NCI-H1417 (cell line): ENCODE measurements at regions not wholly inside any gene's neighbourhood (a gene's known extent, or its start where the extent isn't known, plus 50 kb on each side); places are given as distances from the start of the nearest gene placed in this dataset.

Experiments used
- DNase-seq, 3 experiments: peaks; one replicate each; lab custom pipeline; 2025; lab: John Stamatoyannopoulos, UW

DNA sequence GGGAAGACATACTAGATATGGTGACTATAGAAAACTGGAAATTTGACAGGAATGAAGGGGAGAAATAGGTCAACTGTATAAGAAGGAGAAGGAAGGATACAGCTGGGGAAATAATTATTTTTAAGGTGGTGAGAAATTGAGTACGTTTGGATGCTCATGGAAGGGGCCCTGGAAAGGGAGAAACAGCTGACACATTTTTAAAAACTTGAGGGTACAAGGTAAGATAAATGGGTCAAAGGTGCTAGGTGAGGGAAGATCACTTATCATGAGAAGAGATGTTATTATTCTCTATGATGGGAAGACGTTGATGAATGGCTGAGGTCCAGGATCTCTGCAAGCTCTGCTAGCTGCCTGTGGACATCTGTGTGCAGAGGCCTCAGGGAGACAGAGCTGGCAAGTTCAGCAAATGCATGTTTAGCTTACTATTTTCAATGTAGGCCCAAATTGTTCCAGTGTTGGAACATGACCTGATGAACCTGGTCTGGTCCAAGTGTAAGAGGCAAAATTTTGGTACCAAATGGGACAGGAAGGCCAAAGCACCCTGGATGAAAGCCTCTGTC lies 181.7 kb downstream of the MTRR start:
- no peak for DNase-seq

DNA sequence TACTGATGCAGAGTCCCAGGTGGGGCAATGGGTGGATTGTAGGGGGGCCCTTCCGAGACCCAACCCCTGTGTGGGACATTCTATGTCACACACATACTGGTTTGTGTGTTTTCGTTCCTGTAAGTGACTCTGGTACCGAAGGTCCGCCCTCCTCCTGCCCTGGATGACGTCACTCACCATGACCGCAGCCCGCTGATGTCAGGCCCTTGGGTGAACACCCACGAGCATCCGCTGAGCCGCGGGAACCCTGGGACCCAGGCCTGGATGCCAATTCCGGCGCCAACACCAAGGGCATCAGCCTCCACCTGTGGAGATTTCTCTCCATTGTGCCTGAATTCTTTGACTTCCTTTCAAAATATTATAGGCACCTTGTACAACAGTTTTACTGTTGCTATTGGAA lies 184.3 kb downstream of the MTRR start:
- DNase-seq, result no peak

DNA sequence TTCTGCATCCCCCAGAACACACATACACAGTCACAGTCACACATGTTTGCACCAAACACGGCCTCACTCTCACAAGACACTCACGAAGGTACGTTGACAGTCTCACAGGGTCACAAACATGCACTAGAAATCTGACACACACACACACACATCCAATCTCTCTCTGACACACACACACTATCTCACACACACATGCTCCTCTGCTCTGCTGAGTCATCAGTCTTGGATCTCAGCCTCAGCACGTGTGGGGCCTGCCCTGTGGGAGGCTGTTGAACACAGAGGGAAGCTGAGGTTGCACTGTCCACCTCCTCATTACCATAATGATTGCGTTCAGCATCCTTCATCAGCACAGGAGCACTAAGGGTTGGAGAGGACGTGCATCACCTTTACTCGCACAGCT lies 188.8 kb downstream of the MTRR start:
- DNase-seq, result peak; percentile 20 to 75 (median 57)

DNA sequence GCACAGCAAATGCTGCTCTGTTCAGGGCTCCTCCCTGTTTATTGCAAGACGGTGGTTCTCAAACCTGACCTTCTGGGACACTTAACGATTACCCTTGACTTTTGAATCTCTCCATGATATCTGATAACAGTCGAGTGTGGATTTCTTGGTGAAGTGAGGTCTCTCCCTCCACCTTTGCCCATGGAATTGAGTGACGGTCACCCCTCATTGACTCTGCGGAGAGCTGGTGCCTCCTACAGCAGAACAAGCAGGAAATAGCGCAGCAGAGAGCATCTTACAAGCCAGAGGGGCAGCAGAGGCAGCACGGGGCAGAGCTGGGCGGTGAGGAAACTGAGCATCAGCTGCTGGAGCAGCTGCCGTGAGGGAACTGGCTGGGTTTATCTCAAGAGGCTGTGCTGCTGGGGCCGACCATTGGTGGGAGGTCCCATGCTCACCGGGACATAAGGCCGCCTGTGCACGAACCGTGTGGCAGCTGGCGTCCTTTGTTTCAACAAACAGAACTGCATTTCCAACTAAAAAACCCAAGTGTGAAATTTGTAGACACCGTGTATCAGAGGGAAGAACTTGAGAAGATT lies 189.8 kb downstream of the MTRR start:
- DNase-seq, result peak in 2 of 3 experiments; percentile 70 to 90

DNA sequence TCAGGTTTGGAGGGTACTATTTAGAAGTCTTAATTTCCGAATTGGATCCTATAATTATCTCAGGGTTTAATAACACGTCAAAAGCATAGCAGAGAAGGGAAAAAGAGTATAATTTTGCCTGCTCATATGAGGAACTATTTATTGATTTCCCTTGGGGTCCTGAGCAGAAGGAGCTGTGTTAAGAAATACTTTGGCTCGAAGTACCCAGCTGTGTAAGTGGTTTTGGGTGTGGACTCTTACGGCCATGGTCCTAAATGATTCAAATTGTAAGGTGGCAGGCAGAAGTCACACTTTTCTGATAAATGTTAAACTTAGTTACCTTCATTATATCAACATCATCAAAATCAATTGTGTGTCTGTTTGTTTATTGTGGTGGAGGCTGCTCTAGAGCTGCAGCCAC lies 190.4 kb downstream of the MTRR start:
- no peak for DNase-seq

DNA sequence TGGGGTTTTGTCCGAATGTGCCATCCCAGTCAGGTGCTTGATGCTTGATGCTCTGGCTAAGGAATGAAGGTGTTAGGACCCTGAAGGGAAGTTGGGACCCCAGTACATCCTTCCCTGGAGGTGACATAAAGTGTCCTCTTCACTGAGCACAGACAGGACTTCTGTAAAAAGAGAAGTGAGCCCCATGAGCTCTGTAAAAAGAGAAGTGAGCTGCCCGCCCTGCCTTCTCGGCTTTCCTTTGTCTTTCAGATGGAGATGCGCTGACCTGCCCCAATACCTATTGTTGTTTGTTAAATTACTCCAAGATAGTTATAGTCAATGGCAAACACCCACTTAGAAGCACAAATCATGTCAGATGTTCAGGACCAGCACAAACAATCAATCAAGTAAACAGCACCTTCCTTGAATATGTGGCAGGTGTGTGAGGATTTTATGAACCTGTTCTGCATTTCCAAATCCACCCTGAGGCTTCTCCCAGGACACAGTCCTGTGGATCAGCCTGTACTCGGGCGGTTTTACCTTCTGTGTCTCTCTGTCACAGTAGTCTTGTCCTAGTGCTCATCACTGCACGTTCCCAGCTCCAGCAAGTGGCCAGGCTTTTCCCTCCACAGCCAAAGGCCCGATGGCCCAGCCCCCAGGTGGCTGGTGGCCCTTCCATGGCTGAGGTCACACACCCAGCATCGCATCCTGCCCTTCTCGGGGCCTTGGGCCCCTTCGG lies 191.4 kb downstream of the MTRR start:
- peak in 1 of 3 experiments; percentile 47 for DNase-seq

DNA sequence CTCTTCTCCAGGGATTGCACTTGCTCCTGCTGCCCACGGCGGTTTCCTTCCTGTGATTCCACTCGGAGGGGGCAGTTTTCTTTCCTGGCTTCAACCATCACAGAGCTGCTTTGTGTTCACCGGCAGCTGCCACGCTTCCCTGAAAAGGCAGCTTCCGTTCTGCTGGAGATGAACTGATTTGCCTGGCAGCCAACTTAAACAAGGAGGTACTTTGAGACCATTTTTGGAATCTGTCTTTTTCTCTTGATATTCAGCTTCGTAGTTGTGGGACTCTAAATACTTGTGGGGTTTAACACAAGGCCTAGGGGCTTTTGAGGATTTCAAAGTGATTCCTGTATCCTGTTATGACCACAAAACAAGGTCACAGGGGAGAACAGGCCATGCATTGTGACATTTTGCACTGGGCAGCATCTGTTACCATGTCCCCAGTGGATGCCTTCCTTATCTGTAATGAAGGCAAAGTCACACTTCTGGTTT lies 192.0 kb downstream of the MTRR start:
- peak in 1 of 3 experiments; percentile 46 for DNase-seq

DNA sequence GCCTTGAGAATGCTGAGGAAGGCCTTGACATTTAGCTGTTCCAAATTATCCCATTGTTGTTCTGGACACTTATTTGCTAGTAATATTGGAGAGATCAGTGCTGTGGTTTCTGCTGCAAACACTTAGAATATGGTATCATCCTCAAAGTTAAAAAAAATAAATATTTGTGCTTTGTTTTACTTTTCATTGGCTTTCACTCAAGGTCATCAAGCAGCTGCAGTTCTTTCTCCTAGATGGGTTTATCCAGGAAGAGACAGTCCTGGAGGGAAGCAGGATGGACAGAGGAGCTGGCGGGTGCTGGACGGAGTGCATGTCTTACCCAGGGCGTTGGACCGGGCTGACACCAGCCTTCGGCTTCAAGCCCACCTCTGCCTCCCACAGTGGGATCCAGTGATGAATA lies 193.6 kb downstream of the MTRR start:
- no peak for DNase-seq

DNA sequence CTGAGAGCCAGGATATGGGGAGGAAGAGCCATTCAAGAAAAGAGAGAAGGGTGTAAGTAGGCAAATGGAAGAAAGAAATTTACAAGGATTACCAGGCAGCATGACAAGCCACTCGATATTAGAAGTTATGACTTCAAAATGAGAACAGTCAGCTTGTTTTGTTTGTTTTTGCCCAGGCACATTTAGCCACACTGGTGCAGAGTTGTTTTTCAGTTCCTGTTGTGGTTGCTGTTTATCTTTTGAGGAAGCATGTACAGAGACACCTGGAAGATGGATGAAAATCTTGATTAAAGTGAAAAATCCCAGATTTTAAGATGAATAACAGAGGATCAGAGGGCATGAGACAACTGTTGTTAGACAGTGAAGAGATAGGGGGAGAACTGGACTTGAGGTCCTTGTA lies 199.1 kb downstream of the MTRR start:
- no peak for DNase-seq

DNA sequence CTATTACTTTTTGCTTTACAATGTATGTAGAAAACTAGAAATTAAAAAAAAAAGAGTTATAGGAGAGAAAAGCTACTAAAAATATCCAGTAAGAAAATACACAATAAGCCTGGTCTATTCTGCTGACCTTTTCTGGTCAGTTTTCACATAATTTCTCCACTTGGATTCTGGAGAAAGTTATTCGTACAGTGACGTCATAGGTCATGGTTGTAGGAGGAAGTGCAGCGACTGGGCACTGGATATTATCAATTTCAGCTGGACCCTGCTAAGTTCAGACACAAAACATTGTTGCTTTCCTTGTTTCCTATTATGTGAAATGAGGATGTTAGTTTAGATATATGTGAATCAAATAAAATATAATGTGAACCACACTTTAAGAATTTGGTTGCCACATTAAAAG lies 201.2 kb downstream of the MTRR start:
- DNase-seq, result no peak

DNA sequence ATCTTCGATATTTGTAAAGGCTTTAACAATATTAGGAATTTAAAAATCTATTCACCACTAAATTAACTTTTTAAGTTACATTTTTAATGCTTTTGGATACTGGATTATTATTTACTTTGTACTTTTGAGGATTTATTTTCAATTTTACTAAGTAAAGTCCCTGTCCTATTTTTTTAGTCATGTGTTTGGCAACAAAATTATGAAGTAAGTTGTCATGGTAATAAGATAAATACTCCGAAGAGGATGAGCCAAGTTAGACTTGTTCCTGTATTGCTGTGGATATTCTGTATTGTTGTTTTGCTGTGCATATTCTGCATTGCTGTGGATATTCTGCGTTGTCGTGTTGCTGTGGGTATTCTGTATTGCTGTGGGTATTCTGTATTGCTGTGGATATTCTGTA lies 210.1 kb downstream of the MTRR start:
- DNase-seq, result no peak

DNA sequence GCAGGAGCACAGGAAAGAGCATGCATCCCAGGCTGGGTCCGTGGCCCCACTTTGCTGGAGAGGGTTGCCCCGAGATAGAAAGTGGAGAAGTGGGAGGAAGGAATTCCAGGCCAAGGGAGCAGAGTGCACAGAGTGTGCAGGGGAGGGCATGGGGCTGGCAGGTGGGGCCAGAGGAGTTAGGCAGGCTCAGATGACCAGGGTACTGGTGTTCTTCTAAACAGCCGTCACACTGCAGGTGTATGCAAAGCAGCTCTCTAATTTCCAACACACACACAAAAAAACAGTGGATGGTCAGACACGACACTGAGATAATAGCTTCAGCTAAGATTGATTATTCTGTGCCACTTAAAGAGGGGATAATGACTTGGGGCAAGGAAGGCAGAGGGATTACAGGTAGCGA lies 212.2 kb downstream of the MTRR start:
- DNase-seq, result peak; percentile 81 to 97 (median 94)

DNA sequence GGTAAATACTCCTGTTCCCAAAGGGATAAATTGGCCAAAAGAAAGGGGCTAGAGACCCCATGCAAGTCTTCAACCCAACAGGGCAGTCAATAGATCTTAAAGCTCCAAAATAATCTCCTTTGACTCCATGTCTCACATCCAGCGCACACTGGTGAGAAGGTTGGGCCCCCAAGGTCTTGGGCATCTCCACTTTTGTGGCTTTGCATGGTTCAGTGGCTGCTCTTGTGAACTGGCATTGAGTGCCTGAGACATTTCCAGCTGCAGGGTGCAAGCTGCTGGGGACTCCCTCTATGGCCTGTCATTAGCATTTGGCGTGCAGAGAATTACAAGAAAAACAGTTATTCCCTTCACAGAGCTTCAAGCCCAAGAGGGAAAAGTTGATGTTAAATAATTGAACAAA lies 224.7 kb downstream of the MTRR start:
- DNase-seq, result no peak

DNA sequence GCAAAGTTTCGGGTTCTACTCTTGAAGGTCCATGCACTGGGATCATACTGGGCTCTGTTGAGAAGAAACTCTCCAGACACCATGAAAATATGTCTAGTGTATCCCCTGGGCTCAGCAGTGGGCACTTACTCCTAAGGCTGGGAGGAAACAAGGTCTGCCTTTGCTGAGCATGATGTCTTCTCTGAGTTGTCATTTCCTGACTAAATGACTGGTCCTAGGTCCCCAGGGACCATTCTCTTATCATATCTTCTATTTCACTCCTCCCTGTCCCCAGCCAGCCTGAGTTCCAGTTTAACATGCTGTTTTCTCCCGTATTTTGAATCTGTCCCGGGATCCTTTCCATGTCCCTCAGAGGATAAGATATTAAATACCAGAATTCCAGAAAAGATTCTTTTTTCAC lies 225.4 kb downstream of the MTRR start:
- DNase-seq, result no peak

DNA sequence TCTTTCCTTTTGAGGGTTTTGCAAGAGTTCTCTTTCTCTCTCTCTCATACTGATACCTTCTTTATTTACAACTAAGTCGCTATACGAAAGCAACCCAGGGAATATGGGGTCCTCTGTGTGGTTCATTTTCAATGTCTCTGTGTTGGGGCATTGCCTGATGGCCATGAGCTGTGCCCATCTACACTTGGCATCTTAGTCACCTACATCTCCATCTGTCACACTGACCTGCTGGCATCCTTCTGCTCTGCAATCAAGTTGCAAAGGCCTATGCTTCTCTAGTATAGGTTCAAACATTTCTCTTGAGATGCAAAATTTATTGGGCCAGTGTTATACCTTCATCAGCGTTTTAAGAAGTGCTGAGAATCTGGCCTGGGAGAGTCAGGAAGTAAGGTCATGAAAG lies 228.2 kb downstream of the MTRR start:
- DNase-seq, result no peak

DNA sequence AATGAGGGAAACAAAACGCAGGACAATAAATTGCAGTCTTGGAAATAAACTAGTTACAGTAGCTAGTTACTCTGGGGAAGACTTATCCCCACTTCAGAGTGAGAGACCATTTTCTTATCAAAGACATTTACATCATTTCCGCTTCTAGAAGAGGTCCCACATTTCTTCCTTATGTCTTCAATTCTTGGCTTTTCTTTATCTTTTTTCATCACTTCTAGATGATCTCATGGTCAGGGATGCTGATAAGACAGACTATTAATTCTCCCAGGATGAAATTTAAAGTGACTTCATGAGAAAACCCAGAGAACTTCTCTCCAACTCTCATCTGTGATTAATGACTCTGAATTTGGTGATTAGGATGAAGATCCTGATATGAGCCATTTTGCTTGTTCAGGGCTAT lies 229.1 kb downstream of the MTRR start:
- DNase-seq, result no peak

DNA sequence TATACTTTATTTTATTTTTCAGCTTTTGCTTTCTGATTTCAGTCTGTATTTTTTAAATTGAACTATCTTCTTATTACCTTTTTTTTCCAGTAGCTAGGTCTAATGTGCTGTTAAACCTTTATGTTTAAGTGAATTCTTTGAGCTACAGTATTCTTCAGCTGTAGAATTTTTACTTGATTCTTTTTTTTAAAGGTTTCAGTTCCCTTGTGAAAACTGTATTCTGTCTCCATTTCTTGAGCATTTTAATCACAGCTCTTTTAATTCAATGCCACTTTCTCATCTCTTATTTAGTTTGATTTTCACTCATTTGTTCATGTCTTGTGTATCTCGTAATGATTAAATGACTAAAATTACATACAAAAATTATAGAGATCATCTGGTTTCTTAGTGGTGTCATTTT lies 233.8 kb downstream of the MTRR start:
- DNase-seq, result no peak

DNA sequence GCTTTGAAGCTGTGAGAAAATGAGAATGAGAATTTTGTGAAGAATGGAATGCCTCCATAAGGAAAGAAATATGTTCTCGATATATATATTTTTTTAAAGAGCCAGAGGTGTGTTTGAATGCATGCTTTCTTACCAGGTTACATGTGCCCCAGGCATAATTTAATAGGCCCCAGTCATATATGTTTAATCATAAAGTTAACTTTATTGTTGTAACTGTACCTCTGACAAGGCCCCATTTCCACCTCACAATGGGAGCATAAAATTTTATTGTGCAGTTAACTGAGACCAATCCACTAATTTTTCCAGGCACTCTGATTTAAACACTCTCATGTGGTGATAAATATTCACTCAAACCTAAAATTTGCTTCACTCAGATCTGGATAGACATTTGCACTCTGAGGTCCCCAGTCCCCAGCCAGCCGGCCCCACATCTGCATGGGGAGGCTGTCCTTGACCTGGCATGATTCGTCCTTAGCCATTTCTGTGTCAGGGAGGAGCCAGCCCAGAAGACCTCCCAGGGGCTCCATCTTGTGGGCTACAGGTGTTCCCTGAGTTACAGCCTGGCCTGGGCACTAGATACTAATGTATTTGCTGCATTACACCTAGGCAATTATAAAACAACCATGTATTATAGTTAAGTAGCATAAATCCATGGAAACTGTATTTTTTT lies 245.8 kb downstream of the MTRR start:
- DNase-seq, result peak in 1 of 3 experiments; percentile 50

DNA sequence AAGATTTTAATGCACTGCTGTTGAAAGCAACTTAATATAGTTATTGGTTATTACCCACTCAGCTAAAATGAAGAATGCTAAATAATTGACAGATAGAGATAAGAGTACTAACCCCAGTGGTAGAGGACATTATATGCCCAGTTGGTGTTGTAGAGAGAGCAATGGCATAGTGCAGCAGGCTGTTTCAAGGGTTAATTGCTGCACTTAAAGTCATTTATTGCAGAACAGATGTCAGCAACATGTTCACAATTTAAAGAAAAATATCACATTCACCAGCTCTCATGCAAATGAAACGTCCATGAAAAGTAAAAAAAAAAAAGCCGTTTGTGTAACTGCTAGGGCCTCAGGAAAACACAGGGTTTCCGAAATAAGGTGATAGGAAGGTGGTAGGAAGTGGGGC lies 254.6 kb downstream of the MTRR start:
- DNase-seq, result peak in 1 of 3 experiments; percentile 73

DNA sequence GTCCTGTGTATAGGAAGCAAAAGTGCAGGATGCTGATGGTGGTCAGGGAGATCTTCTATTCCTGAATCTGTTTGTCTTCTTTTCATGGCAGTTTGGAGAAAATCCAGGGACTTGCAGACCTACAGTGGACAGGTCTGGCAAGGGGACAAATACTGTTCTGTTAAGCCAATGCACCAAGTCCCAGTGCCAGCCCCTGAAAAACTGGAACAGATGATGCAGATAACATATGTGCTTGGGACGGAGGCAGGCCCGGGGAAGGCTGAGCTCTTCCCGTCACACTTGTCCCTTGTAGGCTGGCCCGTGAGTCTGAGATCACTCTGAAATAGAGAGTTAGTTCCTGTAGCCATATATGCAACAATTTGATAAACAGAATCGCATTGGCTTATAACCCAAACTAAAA lies 265.7 kb downstream of the MTRR start:
- DNase-seq, result no peak

DNA sequence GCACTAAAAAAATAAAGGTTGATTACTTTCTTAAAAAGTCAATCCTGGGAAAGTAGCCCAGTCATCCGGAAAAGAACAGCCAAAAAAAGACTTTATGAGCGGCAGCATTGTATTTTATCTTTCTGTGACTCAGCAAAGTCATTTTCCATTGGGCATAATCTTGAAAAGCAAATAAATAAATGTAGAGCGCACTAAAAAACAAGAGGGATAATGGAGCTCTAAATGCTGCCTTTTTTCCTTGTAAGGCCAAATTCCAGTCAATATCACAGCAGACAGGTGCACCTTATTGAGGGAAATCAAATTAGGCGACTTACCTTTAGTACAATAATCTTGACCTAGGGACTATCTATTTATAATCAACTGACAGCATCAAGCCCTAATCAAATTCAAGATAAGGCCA lies 266.8 kb downstream of the MTRR start:
- DNase-seq, result no peak

DNA sequence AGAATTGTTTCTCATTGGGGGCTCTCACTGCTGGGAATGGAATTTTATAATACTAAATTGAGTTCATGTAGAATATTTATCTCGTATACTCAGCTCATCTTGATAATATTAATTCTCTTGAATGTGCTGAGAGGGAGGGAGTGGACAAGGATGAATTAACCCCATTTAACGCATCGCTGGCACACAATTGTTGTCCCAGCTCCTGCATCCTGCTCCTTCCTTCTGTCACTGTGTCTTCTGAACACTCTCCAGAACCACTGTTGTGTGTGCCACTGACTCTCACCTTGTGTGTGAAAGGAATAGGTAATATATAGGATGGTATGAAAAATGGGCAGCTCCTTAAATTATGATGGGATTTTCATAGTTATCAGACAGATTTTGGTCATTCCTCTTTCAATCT lies 267.3 kb downstream of the MTRR start:
- DNase-seq, result peak in 1 of 3 experiments; percentile 32

DNA sequence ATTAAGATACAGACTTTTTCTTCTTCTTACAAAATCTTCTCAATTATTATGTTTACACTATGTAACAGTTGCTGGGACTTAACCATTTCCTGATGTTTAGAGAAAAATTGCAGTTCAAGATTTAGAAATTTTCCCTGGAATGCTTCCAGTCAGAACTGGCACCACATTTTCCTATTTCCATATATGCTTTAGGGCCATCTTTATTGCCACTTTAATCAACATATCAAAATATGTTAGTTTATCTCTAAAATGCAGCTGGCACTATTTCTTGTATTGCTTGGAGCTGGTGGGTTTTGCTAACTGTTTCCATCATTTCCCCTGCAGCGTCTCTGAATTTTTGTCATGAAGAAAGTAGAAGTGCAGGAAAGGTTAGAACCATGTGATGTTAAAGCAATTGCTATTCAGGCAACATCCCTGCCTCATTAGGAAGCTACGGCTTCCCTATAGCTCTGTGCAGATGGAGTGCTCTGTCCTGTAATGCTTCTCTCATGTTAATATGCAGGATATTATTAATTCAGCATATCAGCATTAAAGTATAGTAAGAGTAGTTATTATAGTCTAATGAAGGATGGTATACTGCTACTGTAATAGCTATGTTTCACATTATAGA lies 269.1 kb downstream of the MTRR start:
- DNase-seq, result no peak
